IMR-90 (cell line): ENCODE measurements at regions not wholly inside any gene's neighbourhood (a gene's known extent, or its start where the extent isn't known, plus 50 kb on each side); places are given as distances from the start of the nearest gene placed in this dataset.

ENCODE experiments used
- CTCF ChIP-seq: conservative IDR thresholded peaks from 2 replicates; pipeline ENCODE4 v1.5.1; 2012; ENCODE audit warnings: mild to moderate bottlenecking, low read depth, low read length, improper control_type of control experiment
- FOS ChIP-seq: fragments of 150-350 bp; IDR thresholded peaks from 2 replicates; pipeline ENCODE4 v1.6.1; 2016; ENCODE audit warnings: low read depth, low read length
- POLR2A ChIP-seq: IDR thresholded peaks from 2 replicates; pipeline ENCODE4 v1.6.1; 2012; ENCODE audit warnings: mild to moderate bottlenecking, low read depth, low read length
- RCOR1 ChIP-seq: IDR thresholded peaks from 2 replicates; pipeline ENCODE4 v1.6.1; 2012; ENCODE audit warnings: mild to moderate bottlenecking, low read length, improper control_type of control experiment; ENCODE audit not compliant: insufficient replicate concordance
- RFX5 ChIP-seq: IDR thresholded peaks from 2 replicates; pipeline ENCODE4 v1.8.0; 2012; ENCODE audit warnings: low read depth, mild to moderate bottlenecking, low read length, moderate library complexity
- SMC3 ChIP-seq: fragments of 150-350 bp; IDR thresholded peaks from 2 replicates; pipeline ENCODE4 v1.6.1; 2016; ENCODE audit warnings: low read depth, mild to moderate bottlenecking, antibody characterized with exemption, low read length, moderate library complexity
- USF2 ChIP-seq: fragments of 150-350 bp; IDR thresholded peaks from 2 replicates; pipeline ENCODE4 v1.6.1; 2017; ENCODE audit warnings: mild to moderate bottlenecking, antibody characterized with exemption, low read length, low read depth

GRCh38 chr11:71179877-71180605 is 72.3 kb downstream of the SHANK2 start:
- TF ChIP-seq CTCF, result no peak
- no peak for TF ChIP-seq RCOR1
- TF ChIP-seq RFX5, result no peak
- no peak for TF ChIP-seq POLR2A
- TF ChIP-seq USF2, result no peak
- TF ChIP-seq FOS, result no peak
- TF ChIP-seq SMC3, result no peak
